B cell (primary cell): ENCODE measurements at regions not wholly inside any gene's neighbourhood (a gene's known extent, or its start where the extent isn't known, plus 50 kb on each side); places are given as distances from the start of the nearest gene placed in this dataset.

Experiments
- ATAC-seq: fragments of 200-7000 bp; cut with Tn5 transposase; one replicate; pipeline ENCODE4 v1.10.0; 2021; ENCODE audit warnings: low read depth, mild to moderate bottlenecking, moderate number of reproducible peaks, moderate library complexity
- CTCF ChIA-PET: fragments of 350-600 bp; sonication (Branson Sonifier 250); formaldehyde crosslinking; loops from one replicate; lab custom pipeline; 2021; ENCODE audit warnings: antibody characterized with exemption, inconsistent platforms; lab: Charles Lee
- POLR2A ChIA-PET: fragments of 350-600 bp; sonication (Branson Sonifier 250); formaldehyde crosslinking; loops from one replicate; lab custom pipeline; 2021; ENCODE audit warnings: antibody characterized with exemption; lab: Charles Lee
- DNase-seq: peaks from one replicate; pipeline ENCODE4 v3.0.0; 2013
- H2AFZ ChIP-seq: 2 replicates; pipeline ENCODE4 v1.6.1; 2012; ENCODE audit warnings: mild to moderate bottlenecking, low read depth, low read length; ENCODE audit not compliant: insufficient read depth, poor library complexity, severe bottlenecking
- H3K27ac ChIP-seq, 2 donors: 1 replicate in 1 of 2; 2 replicates in 1 of 2; pipeline ENCODE4 v1.5.1; 2012 to 2013; ENCODE audit warnings: low read length in 2 of 2, mild to moderate bottlenecking in 2 of 2, moderate library complexity in 1 of 2
- H3K27me3 ChIP-seq, 4 experiments: fragments of 200-600 bp in 1 of 4; sonication (generic) in 1 of 4; replicated peaks in 1 of 4; 1 replicate in 2 of 4; 2 replicates in 2 of 4; pipeline versions ENCODE4 v1.6.1 to v1.7.0; 2013 to 2016; ENCODE audit warnings: low read length in 3 of 4, mild to moderate bottlenecking in 2 of 4, mixed read lengths in 1 of 4, moderate library complexity in 1 of 4; ENCODE audit not compliant: insufficient read depth in 4 of 4, control insufficient read depth in 3 of 4; ENCODE audit errors: control extremely low read depth in 1 of 4
- H3K36me3 ChIP-seq, 2 experiments: replicated peaks in 1 of 2; 1 replicate in 1 of 2; 2 replicates in 1 of 2; pipeline versions ENCODE4 v1.6.1 to v1.7.1; 2013; ENCODE audit warnings: low read length in 1 of 2; ENCODE audit not compliant: insufficient read depth in 2 of 2, control insufficient read depth in 1 of 2; ENCODE audit errors: control extremely low read depth in 1 of 2, extremely low read depth in 1 of 2
- H3K4me1 ChIP-seq, 2 donors: fragments of 200-600 bp in 1 of 2; sonication (generic) in 1 of 2; 1 replicate in 1 of 2; 2 replicates in 1 of 2; pipeline versions ENCODE4 v1.5.1 to v1.6.1; 2013 to 2017; ENCODE audit warnings: low read length in 2 of 2; ENCODE audit not compliant: control insufficient read depth in 2 of 2, insufficient read depth in 2 of 2
- H3K4me2 ChIP-seq: replicated peaks from 2 replicates; pipeline ENCODE3; 2012; ENCODE audit warnings: mild to moderate bottlenecking, low read depth, low read length; ENCODE audit not compliant: poor library complexity, severe bottlenecking
- H3K4me3 ChIP-seq, 5 experiments: fragments of 200-600 bp in 1 of 5; sonication (generic) in 1 of 5; 1 replicate in 3 of 5; 2 replicates in 2 of 5; pipeline versions ENCODE4 v1.5.1 to v1.7.0; 2011 to 2016; ENCODE audit warnings: low read length in 4 of 5, mild to moderate bottlenecking in 4 of 5, low read depth in 2 of 5, control low read depth in 1 of 5, moderate library complexity in 1 of 5; ENCODE audit not compliant: insufficient read depth in 1 of 5; ENCODE audit errors: control extremely low read depth in 1 of 5, extremely low read depth in 1 of 5
- H3K79me2 ChIP-seq: fragments of 200-600 bp; sonication (generic); one replicate; pipeline ENCODE4 v1.6.0; 2016; ENCODE audit warnings: low read length; ENCODE audit not compliant: control insufficient read depth, insufficient read depth
- H3K9ac ChIP-seq: fragments of 200-600 bp; sonication (generic); 2 replicates; pipeline ENCODE4 v1.6.1; 2017; ENCODE audit warnings: mild to moderate bottlenecking, low read length, moderate library complexity
- H3K9me3 ChIP-seq, 3 donors: one replicate each; pipeline versions ENCODE4 v1.6.1 to v1.7.1; 2013; ENCODE audit warnings: low read length in 2 of 3; ENCODE audit not compliant: control insufficient read depth in 2 of 3, insufficient read depth in 1 of 3; ENCODE audit errors: control extremely low read depth in 1 of 3
- H4K20me1 ChIP-seq: 2 replicates; pipeline ENCODE4 v1.6.0; 2012; ENCODE audit warnings: mild to moderate bottlenecking, low read length; ENCODE audit not compliant: insufficient read depth, control insufficient read depth, poor library complexity, severe bottlenecking
- H3K27ac Mint-ChIP-seq: one replicate; pipeline ENCODE4 v1.8.0; 2021; ENCODE audit warnings: mixed read lengths
- H3K27me3 Mint-ChIP-seq: one replicate; pipeline ENCODE4 v1.8.0; 2021; ENCODE audit warnings: mixed read lengths
- H3K4me1 Mint-ChIP-seq: one replicate; pipeline ENCODE4 v1.8.0; 2021; ENCODE audit warnings: mixed read lengths
- H3K4me3 Mint-ChIP-seq: one replicate; pipeline ENCODE4 v1.8.0; 2021; ENCODE audit warnings: mixed read lengths
- H3K9me3 Mint-ChIP-seq: one replicate; pipeline ENCODE4 v1.8.0; 2022; ENCODE audit warnings: mixed read lengths; ENCODE audit not compliant: insufficient read depth
- EZH2 ChIP-seq: IDR thresholded peaks from 2 replicates; pipeline ENCODE4 v1.6.1; 2012; ENCODE audit warnings: borderline replicate concordance, low read depth, mild to moderate bottlenecking, moderate library complexity, low read length; ENCODE audit not compliant: insufficient read depth, poor library complexity, severe bottlenecking
- WGBS: methylation state at CpG from one replicate; pipeline ENCODE4 v1.1.5; 2013; ENCODE audit warnings: missing lambda C conversion rate; ENCODE audit not compliant: insufficient coverage; 5-methylcytosine and 5-hydroxymethylcytosine counted together
- intact Hi-C: fragments of 100-400 bp; cut with micrococcal nuclease; formaldehyde crosslinking; loops from one replicate; pipeline ENCODE4 v1.10.0; 2022
- TF ChIP-seq, protein P1 (sequence below): fragments of 200-600 bp; IDR thresholded peaks from one replicate; pipeline ENCODE4 v1.8.0; 2022; ENCODE audit warnings: antibody characterized with exemption, mild to moderate bottlenecking

DNA sequence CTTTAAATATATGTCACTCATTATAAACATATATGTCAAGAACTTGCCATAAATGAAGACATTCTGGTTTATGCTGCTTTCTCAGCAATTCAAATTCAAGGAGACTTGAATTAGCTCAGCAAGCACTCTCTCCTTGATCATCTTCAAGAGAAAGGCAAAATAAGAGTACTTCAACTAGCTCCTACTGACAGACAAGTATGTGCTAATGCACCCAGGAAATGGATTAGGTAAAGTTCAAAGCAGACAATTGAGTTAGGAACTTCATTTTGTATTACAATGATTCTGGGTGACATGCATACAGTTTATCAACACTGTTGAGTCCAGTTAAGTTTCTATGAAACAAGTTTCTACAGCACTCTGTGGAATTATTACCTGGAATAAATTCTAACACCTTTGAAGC is 455.9 kb upstream of the USP15 start:
- Histone ChIP-seq H3K4me3 (no peak overlapping the region), H3K4me2 (no peak overlapping the region), H2AFZ (no peak overlapping the region), H4K20me1 (no peaks in the 10 kb centered on the region), H3K27ac (no peak overlapping the region), H3K9me3 (peaks cover 0 to 8% (median 2%) of the 10 kb centered on the region in 3 donors), H3K9ac (no peak overlapping the region), H3K27me3 (no peaks in the 10 kb centered on the region), H3K36me3 (no peaks in the 10 kb centered on the region), H3K4me1 (no peaks in the 10 kb centered on the region), H3K79me2 (no peaks in the 10 kb centered on the region)
- Mint-ChIP-seq H3K9me3 (peaks cover 13% of the 10 kb centered on the region), H3K4me1 (no peaks in the 10 kb centered on the region), H3K27ac (no peak overlapping the region), H3K27me3 (no peaks in the 10 kb centered on the region), H3K4me3 (no peak overlapping the region)
- DNase-seq: no peak
- intact Hi-C loops: no loop called here
- CTCF ChIA-PET: no interaction called here
- POLR2A ChIA-PET: no interaction called here
- no peak for TF ChIP-seq EZH2
- TF ChIP-seq, protein P1, sequence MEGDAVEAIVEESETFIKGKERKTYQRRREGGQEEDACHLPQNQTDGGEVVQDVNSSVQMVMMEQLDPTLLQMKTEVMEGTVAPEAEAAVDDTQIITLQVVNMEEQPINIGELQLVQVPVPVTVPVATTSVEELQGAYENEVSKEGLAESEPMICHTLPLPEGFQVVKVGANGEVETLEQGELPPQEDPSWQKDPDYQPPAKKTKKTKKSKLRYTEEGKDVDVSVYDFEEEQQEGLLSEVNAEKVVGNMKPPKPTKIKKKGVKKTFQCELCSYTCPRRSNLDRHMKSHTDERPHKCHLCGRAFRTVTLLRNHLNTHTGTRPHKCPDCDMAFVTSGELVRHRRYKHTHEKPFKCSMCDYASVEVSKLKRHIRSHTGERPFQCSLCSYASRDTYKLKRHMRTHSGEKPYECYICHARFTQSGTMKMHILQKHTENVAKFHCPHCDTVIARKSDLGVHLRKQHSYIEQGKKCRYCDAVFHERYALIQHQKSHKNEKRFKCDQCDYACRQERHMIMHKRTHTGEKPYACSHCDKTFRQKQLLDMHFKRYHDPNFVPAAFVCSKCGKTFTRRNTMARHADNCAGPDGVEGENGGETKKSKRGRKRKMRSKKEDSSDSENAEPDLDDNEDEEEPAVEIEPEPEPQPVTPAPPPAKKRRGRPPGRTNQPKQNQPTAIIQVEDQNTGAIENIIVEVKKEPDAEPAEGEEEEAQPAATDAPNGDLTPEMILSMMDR: no peak
- ATAC-seq: no peak

DNA sequence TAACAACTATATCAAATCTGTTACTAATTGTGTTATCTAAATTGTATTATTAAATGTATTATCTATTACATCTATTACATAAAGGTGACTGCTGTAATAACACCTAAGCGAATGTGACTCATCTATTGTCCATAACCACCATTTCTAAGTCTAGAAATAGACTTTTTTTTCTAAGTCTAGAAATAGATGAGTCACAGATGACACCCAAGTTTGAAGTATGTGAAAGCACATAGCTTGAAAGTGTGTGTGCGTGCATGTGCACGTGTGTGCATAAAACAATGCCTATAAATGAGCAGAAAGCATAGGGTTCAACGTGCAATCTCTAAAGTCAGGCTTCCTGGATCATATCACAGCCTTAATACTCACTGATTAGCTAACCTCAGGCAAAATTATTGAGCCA is 451.3 kb upstream of the USP15 start:
- Histone ChIP-seq H4K20me1 (no peaks in the 10 kb centered on the region), H3K27ac (no peak overlapping the region), H3K27me3 (no peaks in the 10 kb centered on the region), H3K4me2 (no peak overlapping the region), H3K9ac (no peak overlapping the region), H3K79me2 (no peaks in the 10 kb centered on the region), H3K9me3 (peaks cover 0 to 11% (median 2%) of the 10 kb centered on the region in 3 donors), H3K4me3 (no peak overlapping the region), H3K4me1 (no peaks in the 10 kb centered on the region), H2AFZ (no peak overlapping the region), H3K36me3 (no peaks in the 10 kb centered on the region)
- ChIA-PET POLR2A (no interaction called here), CTCF (no interaction called here)
- Mint-ChIP-seq H3K4me1 (no peaks in the 10 kb centered on the region), H3K27ac (no peak overlapping the region), H3K9me3 (peaks cover 8% of the 10 kb centered on the region), H3K27me3 (no peaks in the 10 kb centered on the region), H3K4me3 (no peak overlapping the region)
- DNase-seq (no peak), ATAC-seq (no peak)
- TF ChIP-seq, protein P1: no peak
- no peak for TF ChIP-seq EZH2
- intact Hi-C loops: no loop called here
- 40% methylated on average over 1 of the region's 4 CpGs for WGBS
